Osteocyte (in vitro differentiated cells): ENCODE measurements at regions not wholly inside any gene's neighbourhood (a gene's known extent, or its start where the extent isn't known, plus 50 kb on each side); places are given as distances from the start of the nearest gene placed in this dataset.
"Not testable (repeated sequence)": the region's sequence is repeated elsewhere in the genome, so short reads cannot be mapped to it uniquely, and the experiment has no call there.

Experiments used
- DNase-seq: peaks from one replicate; pipeline ENCODE4 v3.0.0; 2021; ENCODE audit warnings: mixed read lengths; ENCODE audit not compliant: unreplicated experiment; ENCODE audit errors: extremely low spot score
- H3K27ac Mint-ChIP-seq: one replicate; pipeline ENCODE4 v1.8.0; 2021; ENCODE audit warnings: mild to moderate bottlenecking, mixed read lengths; ENCODE audit not compliant: unreplicated experiment
- H3K27me3 Mint-ChIP-seq: one replicate; pipeline ENCODE4 v1.8.0; 2021; ENCODE audit warnings: mixed read lengths; ENCODE audit not compliant: unreplicated experiment
- H3K36me3 Mint-ChIP-seq: one replicate; pipeline ENCODE4 v1.8.0; 2021; ENCODE audit warnings: mixed read lengths; ENCODE audit not compliant: unreplicated experiment
- H3K4me1 Mint-ChIP-seq: one replicate; pipeline ENCODE4 v1.8.0; 2021; ENCODE audit warnings: mixed read lengths; ENCODE audit not compliant: unreplicated experiment
- H3K4me3 Mint-ChIP-seq: one replicate; pipeline ENCODE4 v1.8.0; 2021; ENCODE audit warnings: mild to moderate bottlenecking, moderate library complexity, mixed read lengths; ENCODE audit not compliant: unreplicated experiment
- H3K9me3 Mint-ChIP-seq: one replicate; pipeline ENCODE4 v1.8.0; 2021; ENCODE audit warnings: mixed read lengths; ENCODE audit not compliant: unreplicated experiment
- CTCF ChIP-seq: fragments of 200-600 bp; sonication (generic); IDR thresholded peaks from 2 replicates; pipeline ENCODE4 v1.5.0; 2021; ENCODE audit warnings: antibody characterized with exemption, mild to moderate bottlenecking, moderate library complexity

GRCh38 chr21:20030390-20030789, 967.8 kb upstream of the NCAM2 start:
- TF ChIP-seq CTCF, result no peak
- H3K4me3 Mint-ChIP-seq, result no peak overlapping the region
- peaks cover 6% of the 10 kb centered on the region for H3K9me3 Mint-ChIP-seq
- H3K27ac Mint-ChIP-seq, result no peak overlapping the region
- H3K4me1 Mint-ChIP-seq, result no peaks in the 10 kb centered on the region
- H3K27me3 Mint-ChIP-seq, result no peaks in the 10 kb centered on the region
- no peaks in the 10 kb centered on the region for H3K36me3 Mint-ChIP-seq
- no peak for DNase-seq

- DNase-seq, result no peak
- Mint-ChIP-seq H3K9me3 (peaks cover 6% of the 10 kb centered on the region), H3K4me1 (no peaks in the 10 kb centered on the region), H3K4me3 (no peak overlapping the region), H3K36me3 (no peaks in the 10 kb centered on the region), H3K27ac (no peak overlapping the region), H3K27me3 (no peaks in the 10 kb centered on the region)
- TF ChIP-seq CTCF, result no peak
Observed at GRCh38 chr21:20031807-20032206, 966.4 kb upstream of the NCAM2 start.

- Mint-ChIP-seq H3K27ac (no peak overlapping the region), H3K36me3 (no peaks in the 10 kb centered on the region), H3K4me1 (no peaks in the 10 kb centered on the region), H3K9me3 (peaks cover 18% of the 10 kb centered on the region), H3K4me3 (no peak overlapping the region), H3K27me3 (no peaks in the 10 kb centered on the region)
- no peak for DNase-seq
- peak; percentile 50 for TF ChIP-seq CTCF
Observed at GRCh38 chr21:20040768-20041167, 957.4 kb upstream of the NCAM2 start.

- no peak overlapping the region for H3K4me3 Mint-ChIP-seq
- H3K4me1 Mint-ChIP-seq, result no peaks in the 10 kb centered on the region
- DNase-seq, result no peak
- no peaks in the 10 kb centered on the region for H3K36me3 Mint-ChIP-seq
- H3K27me3 Mint-ChIP-seq, result no peaks in the 10 kb centered on the region
- no peak for TF ChIP-seq CTCF
- H3K27ac Mint-ChIP-seq, result no peak overlapping the region
- peaks cover 35% of the 10 kb centered on the region for H3K9me3 Mint-ChIP-seq
Observed at GRCh38 chr21:20045197-20045596, 953.0 kb upstream of the NCAM2 start.

GRCh38 chr21:20048130-20048837, 949.9 kb upstream of the NCAM2 start:
- DNase-seq, H3K4me1 Mint-ChIP-seq, H3K4me3 Mint-ChIP-seq, H3K27ac Mint-ChIP-seq, H3K36me3 Mint-ChIP-seq, H3K27me3 Mint-ChIP-seq: not testable (repeated sequence)
- peaks cover 47% of the 10 kb centered on the region for H3K9me3 Mint-ChIP-seq
